ENCODE measurements at regions not wholly inside any gene's neighbourhood (a gene's known extent, or its start where the extent isn't known, plus 50 kb on each side); places are given as distances from the start of the nearest gene placed in this dataset.
A peak's percentile ranks its signal among the peaks of the same experiment; 100 is the strongest.
"Not testable (repeated sequence)": the region's sequence is repeated elsewhere in the genome, so short reads cannot be mapped to it uniquely, and the experiment has no call there.

GRCh38 chr10:81662837-81663236, 212.2 kb upstream of the NRG3 start:
- DNase-seq = no peak

GRCh38 chr10:81664800-81665199, 210.2 kb upstream of the NRG3 start:
- DNase-seq = not testable (repeated sequence)

- peak; percentile 44 for DNase-seq
Measured at GRCh38 chr10:81674941-81675340, 200.1 kb upstream of the NRG3 start.

- DNase-seq = no peak
Measured at GRCh38 chr10:81679291-81679690, 195.7 kb upstream of the NRG3 start.

GRCh38 chr10:81680359-81680758, 194.6 kb upstream of the NRG3 start:
- no peak for DNase-seq

GRCh38 chr10:81688459-81688858, 186.5 kb upstream of the NRG3 start:
- DNase-seq = no peak

GRCh38 chr10:81696609-81697388, 178.2 kb upstream of the NRG3 start:
- no peak for DNase-seq

- DNase-seq = no peak
Measured at GRCh38 chr10:81704596-81704995, 170.4 kb upstream of the NRG3 start.

GRCh38 chr10:81708416-81708815, 166.6 kb upstream of the NRG3 start:
- no peak for DNase-seq

- no peak for DNase-seq
Measured at GRCh38 chr10:81708929-81709328, 166.1 kb upstream of the NRG3 start.

- no peak for DNase-seq
Measured at GRCh38 chr10:81722399-81722798, 152.6 kb upstream of the NRG3 start.

GRCh38 chr10:81724431-81724830, 150.6 kb upstream of the NRG3 start:
- no peak for DNase-seq

- DNase-seq = no peak
Measured at GRCh38 chr10:81725851-81726250, 149.1 kb upstream of the NRG3 start.

GRCh38 chr10:81728692-81729091, 146.3 kb upstream of the NRG3 start:
- DNase-seq = no peak

- DNase-seq = no peak
Measured at GRCh38 chr10:81730891-81731290, 144.1 kb upstream of the NRG3 start.

GRCh38 chr10:81733542-81733941, 141.5 kb upstream of the NRG3 start:
- no peak for DNase-seq

- not testable (repeated sequence) for DNase-seq
Measured at GRCh38 chr10:81735167-81735566, 139.8 kb upstream of the NRG3 start.

- DNase-seq = no peak
Measured at GRCh38 chr10:81759111-81759510, 115.9 kb upstream of the NRG3 start.

- no peak for DNase-seq
Measured at GRCh38 chr10:81784111-81784597, 90.8 kb upstream of the NRG3 start.

GRCh38 chr10:81792729-81793128, 82.3 kb upstream of the NRG3 start:
- no peak for DNase-seq

- no peak for DNase-seq
Measured at GRCh38 chr10:81806842-81807241, 68.2 kb upstream of the NRG3 start.

GRCh38 chr10:81814842-81815241, 60.2 kb upstream of the NRG3 start:
- no peak for DNase-seq

GRCh38 chr10:81817596-81818170, 57.3 kb upstream of the NRG3 start:
- DNase-seq = no peak

- peak; percentile 39 for DNase-seq
Measured at GRCh38 chr10:81820418-81820817, 54.6 kb upstream of the NRG3 start.
